ENCODE measurements at regions not wholly inside any gene's neighbourhood (a gene's known extent, or its start where the extent isn't known, plus 50 kb on each side); places are given as distances from the start of the nearest gene placed in this dataset.
"Not testable (repeated sequence)": the region's sequence is repeated elsewhere in the genome, so short reads cannot be mapped to it uniquely, and the experiment has no call there.

GRCh38 chr3:86887876-86888275 is 103.1 kb downstream of the VGLL3 start:
- DNase-seq = no peak

- DNase-seq = no peak
These were observed 110.9 kb downstream of the VGLL3 start for GRCh38 chr3:86880066-86880465.

- DNase-seq = not testable (repeated sequence)
These were observed 114.3 kb downstream of the VGLL3 start for GRCh38 chr3:86876504-86877181.

GRCh38 chr3:86874790-86875189 is 116.2 kb downstream of the VGLL3 start:
- DNase-seq = not testable (repeated sequence)

GRCh38 chr3:86869566-86869965 is 121.4 kb downstream of the VGLL3 start:
- no peak for DNase-seq

- no peak for DNase-seq
These were observed 123.0 kb downstream of the VGLL3 start for GRCh38 chr3:86867982-86868381.

- no peak for DNase-seq
These were observed 125.4 kb downstream of the VGLL3 start for GRCh38 chr3:86865506-86865905.

- no peak for DNase-seq
These were observed 134.2 kb downstream of the VGLL3 start for GRCh38 chr3:86856711-86857110.

GRCh38 chr3:86849991-86850390 is 141.0 kb downstream of the VGLL3 start:
- no peak for DNase-seq

- DNase-seq = no peak
These were observed 145.2 kb downstream of the VGLL3 start for GRCh38 chr3:86845726-86846125.

GRCh38 chr3:86838927-86839326 is 152.0 kb downstream of the VGLL3 start:
- no peak for DNase-seq

GRCh38 chr3:86837871-86838270 is 153.1 kb downstream of the VGLL3 start:
- no peak for DNase-seq

GRCh38 chr3:86830566-86830965 is 160.4 kb downstream of the VGLL3 start:
- DNase-seq = no peak

- DNase-seq = no peak
These were observed 162.2 kb downstream of the VGLL3 start for GRCh38 chr3:86828751-86829150.

GRCh38 chr3:86827582-86827981 is 163.4 kb downstream of the VGLL3 start:
- not testable (repeated sequence) for DNase-seq

GRCh38 chr3:86826292-86826691 is 164.7 kb downstream of the VGLL3 start:
- DNase-seq = no peak

GRCh38 chr3:86815880-86816279 is 175.1 kb downstream of the VGLL3 start:
- DNase-seq = no peak

GRCh38 chr3:86814918-86815655 is 175.9 kb downstream of the VGLL3 start:
- DNase-seq = no peak

GRCh38 chr3:86814321-86814720 is 176.6 kb downstream of the VGLL3 start:
- peak in 5 of 14 donors; percentile 1 to 17 (median 5) for DNase-seq

GRCh38 chr3:86801921-86802320 is 189.0 kb downstream of the VGLL3 start:
- DNase-seq = no peak

GRCh38 chr3:86801066-86801465 is 189.9 kb downstream of the VGLL3 start:
- DNase-seq = no peak

GRCh38 chr3:86800116-86800515 is 190.8 kb downstream of the VGLL3 start:
- no peak for DNase-seq

GRCh38 chr3:86797946-86798345 is 193.0 kb downstream of the VGLL3 start:
- no peak for DNase-seq
